HG02885 (cell line): ENCODE measurements at regions not wholly inside any gene's neighbourhood (a gene's known extent, or its start where the extent isn't known, plus 50 kb on each side); places are given as distances from the start of the nearest gene placed in this dataset.

Experiments
- ATAC-seq: cut with Tn5 transposase; IDR thresholded peaks from one replicate; pipeline ENCODE4 v1.9.1; 2021; ENCODE audit warnings: mild to moderate bottlenecking; ENCODE audit not compliant: unreplicated experiment, poor library complexity

GRCh38 chr6:148169706-148170105, 172.9 kb upstream of the SASH1 start:
- no peak for ATAC-seq

- ATAC-seq, result no peak
These were observed 172.4 kb upstream of the SASH1 start for GRCh38 chr6:148170286-148170685.

GRCh38 chr6:148173548-148173947, 169.1 kb upstream of the SASH1 start:
- no peak for ATAC-seq

- no peak for ATAC-seq
These were observed 167.0 kb upstream of the SASH1 start for GRCh38 chr6:148175550-148176188.

- ATAC-seq, result no peak
These were observed 164.9 kb upstream of the SASH1 start for GRCh38 chr6:148177589-148178233.

GRCh38 chr6:148179786-148180185, 162.9 kb upstream of the SASH1 start:
- no peak for ATAC-seq

- no peak for ATAC-seq
These were observed 160.3 kb upstream of the SASH1 start for GRCh38 chr6:148182378-148182777.

GRCh38 chr6:148183776-148184175, 158.9 kb upstream of the SASH1 start:
- ATAC-seq, result no peak

GRCh38 chr6:148186916-148187315, 155.7 kb upstream of the SASH1 start:
- no peak for ATAC-seq

GRCh38 chr6:148192310-148192709, 150.3 kb upstream of the SASH1 start:
- ATAC-seq, result no peak

- ATAC-seq, result no peak
These were observed 149.5 kb upstream of the SASH1 start for GRCh38 chr6:148193063-148193680.

GRCh38 chr6:148195511-148195910, 147.1 kb upstream of the SASH1 start:
- no peak for ATAC-seq

- no peak for ATAC-seq
These were observed 143.1 kb upstream of the SASH1 start for GRCh38 chr6:148199584-148199983.

GRCh38 chr6:148200293-148200692, 142.3 kb upstream of the SASH1 start:
- ATAC-seq, result no peak

- ATAC-seq, result no peak
These were observed 141.9 kb upstream of the SASH1 start for GRCh38 chr6:148200781-148201180.

- ATAC-seq, result no peak
These were observed 139.2 kb upstream of the SASH1 start for GRCh38 chr6:148203281-148203925.

GRCh38 chr6:148203970-148204369, 138.7 kb upstream of the SASH1 start:
- ATAC-seq, result peak; percentile 100

GRCh38 chr6:148208298-148208697, 134.3 kb upstream of the SASH1 start:
- no peak for ATAC-seq

- ATAC-seq, result no peak
These were observed 130.8 kb upstream of the SASH1 start for GRCh38 chr6:148211777-148212324.

- ATAC-seq, result no peak
These were observed 130.3 kb upstream of the SASH1 start for GRCh38 chr6:148212366-148212765.

- ATAC-seq, result no peak
These were observed 129.3 kb upstream of the SASH1 start for GRCh38 chr6:148213366-148213765.
